AG04450 (cell line): ENCODE measurements at regions not wholly inside any gene's neighbourhood (a gene's known extent, or its start where the extent isn't known, plus 50 kb on each side); places are given as distances from the start of the nearest gene placed in this dataset.
A peak's percentile ranks its signal among the peaks of the same experiment; 100 is the strongest.

Source experiments
- CTCF ChIA-PET: fragments of 300-600, 350-600 bp; formaldehyde crosslinking; extraction: SDS; loops from one replicate; lab custom pipeline; 2022; ENCODE audit warnings: antibody characterized with exemption, inconsistent platforms; lab: Charles Lee
- POLR2A ChIA-PET: fragments of 350-600 bp; formaldehyde crosslinking; extraction: SDS; loops from one replicate; lab custom pipeline; 2021; ENCODE audit warnings: antibody characterized with exemption, inconsistent platforms; lab: Yijun Ruan, JAX
- DNase-seq: peaks from one replicate; pipeline ENCODE4 v3.0.0-alpha.2; 2011; ENCODE audit warnings: low read depth, low spot score
- H3K27ac ChIP-seq: one replicate; pipeline ENCODE4 v1.5.1; 2012; ENCODE audit warnings: low read depth, low read length, control low read depth
- H3K27me3 ChIP-seq: one replicate; pipeline ENCODE4 v1.6.0; 2012; ENCODE audit warnings: low read length; ENCODE audit not compliant: control insufficient read depth, insufficient read depth
- H3K4me3 ChIP-seq: 2 replicates; pipeline ENCODE4 v1.5.1; 2011; ENCODE audit warnings: mild to moderate bottlenecking, low read depth, low read length, control low read depth
- H3K9me3 ChIP-seq: 2 replicates; pipeline ENCODE4 v1.5.1; 2012; ENCODE audit warnings: low read length; ENCODE audit not compliant: control insufficient read depth, insufficient read depth
- CTCF ChIP-seq: IDR thresholded peaks from 2 replicates; pipeline ENCODE4 v1.5.1; 2011; ENCODE audit warnings: low read depth, low read length, control low read depth, inconsistent platforms

- Histone ChIP-seq H3K27ac (no peak overlapping the region), H3K27me3 (no peaks in the 10 kb centered on the region), H3K4me3 (no peak overlapping the region), H3K9me3 (no peaks in the 10 kb centered on the region)
- POLR2A ChIA-PET = no interaction called here
- CTCF ChIA-PET = interaction anchor here (0.6 kb wide), 1 partner anchor 160 kb away, joined by 4 read pairs; no protein-coding TSS in a partner anchor
- no peak for DNase-seq
- no peak for TF ChIP-seq CTCF
Observed at GRCh38 chr15:101590785-101591184, 61.4 kb downstream of the TM2D3 start.

- no peak for DNase-seq
- Histone ChIP-seq H3K27me3 (no peaks in the 10 kb centered on the region), H3K4me3 (no peak overlapping the region), H3K27ac (no peak overlapping the region), H3K9me3 (peaks cover 3% of the 10 kb centered on the region; the same call in 1 of the 2 replicates)
- TF ChIP-seq CTCF = no peak
- ChIA-PET POLR2A (no interaction called here), CTCF (interaction anchor here (0.6 kb wide), 3 partner anchors 82 to 1234 kb away, joined by 3 read pairs; no protein-coding TSS in a partner anchor)
Observed at GRCh38 chr15:101583284-101583683, 68.9 kb downstream of the TM2D3 start.

- Histone ChIP-seq H3K9me3 (peaks cover 3% of the 10 kb centered on the region; the same call in 1 of the 2 replicates), H3K27me3 (no peaks in the 10 kb centered on the region), H3K27ac (no peak overlapping the region), H3K4me3 (no peak overlapping the region)
- POLR2A ChIA-PET = no interaction called here
- CTCF ChIA-PET = no interaction called here
- no peak for TF ChIP-seq CTCF
- DNase-seq = no peak
Observed at GRCh38 chr15:101580431-101580830, 71.8 kb downstream of the TM2D3 start.

GRCh38 chr15:101579631-101580163, 72.5 kb downstream of the TM2D3 start:
- Histone ChIP-seq H3K9me3 (peaks cover 3% of the 10 kb centered on the region; the same call in 1 of the 2 replicates), H3K27me3 (no peaks in the 10 kb centered on the region), H3K27ac (no peak overlapping the region), H3K4me3 (no peak overlapping the region)
- ChIA-PET CTCF (no interaction called here), POLR2A (no interaction called here)
- no peak for TF ChIP-seq CTCF
- DNase-seq = no peak

GRCh38 chr15:101578443-101578894, 73.7 kb downstream of the TM2D3 start:
- 0 out of 2 replicates have a peak, but pooled peaks have one; percentile 3 for TF ChIP-seq CTCF
- CTCF ChIA-PET = no interaction called here
- H3K27ac ChIP-seq = no peak overlapping the region
- DNase-seq = no peak
- POLR2A ChIA-PET = no interaction called here
- no peaks in the 10 kb centered on the region for H3K27me3 ChIP-seq
- H3K4me3 ChIP-seq = no peak overlapping the region
- peaks cover 3% of the 10 kb centered on the region; the same call in 1 of the 2 replicates for H3K9me3 ChIP-seq
